GM19043 (cell line): ENCODE measurements at regions not wholly inside any gene's neighbourhood (a gene's known extent, or its start where the extent isn't known, plus 50 kb on each side); places are given as distances from the start of the nearest gene placed in this dataset.

ENCODE experiments used
- ATAC-seq: cut with Tn5 transposase; IDR thresholded peaks from one replicate; pipeline ENCODE4 v1.9.1; 2021; ENCODE audit warnings: low read depth; ENCODE audit not compliant: unreplicated experiment

- ATAC-seq: no peak
These were observed 100.5 kb downstream of the AASDH start for GRCh38 chr4:56286763-56287162.

GRCh38 chr4:56283375-56283774 lies 103.9 kb downstream of the AASDH start:
- ATAC-seq: no peak

DNA sequence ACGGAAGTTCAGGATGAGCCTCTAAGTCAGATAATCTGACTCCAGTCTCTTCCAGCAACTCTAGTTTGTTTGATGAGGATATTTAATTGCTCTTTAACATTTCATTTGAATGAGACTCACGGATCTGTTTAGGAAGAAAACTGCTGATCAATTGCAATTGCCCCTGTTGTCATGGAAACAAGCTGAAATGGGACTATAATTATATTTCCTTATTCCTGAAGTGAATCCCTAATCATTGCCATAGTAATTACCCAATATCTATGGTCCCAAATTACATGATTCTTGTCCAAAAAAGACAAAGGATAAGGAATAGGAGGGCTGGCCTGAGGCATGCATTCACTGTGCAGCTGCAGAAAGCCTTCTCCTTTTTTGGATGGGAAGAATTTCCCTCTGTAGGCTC lies 105.3 kb downstream of the AASDH start:
- no peak for ATAC-seq

DNA sequence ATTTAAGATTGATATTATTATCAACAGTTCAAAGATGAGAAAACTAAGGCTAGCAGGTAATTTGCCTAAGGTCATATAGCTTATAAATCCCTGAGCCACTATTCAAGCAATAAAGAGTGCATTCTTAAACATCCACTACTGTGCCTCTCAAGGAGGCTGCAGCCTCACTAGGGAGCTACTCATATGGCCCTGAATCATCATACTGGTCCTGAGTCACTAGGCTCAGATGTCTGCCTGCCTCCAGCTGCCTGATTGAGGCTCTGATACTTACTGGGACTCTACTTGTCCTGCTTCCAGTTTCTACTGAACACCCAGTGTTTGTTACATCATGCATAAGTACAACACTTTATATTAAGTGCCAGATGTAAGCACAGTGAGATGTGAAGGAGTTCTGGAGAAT lies 110.7 kb downstream of the AASDH start:
- ATAC-seq: no peak

GRCh38 chr4:56273391-56273790 lies 113.9 kb downstream of the AASDH start:
- ATAC-seq: no peak

GRCh38 chr4:56272927-56273326 lies 114.4 kb downstream of the AASDH start:
- ATAC-seq: no peak

DNA sequence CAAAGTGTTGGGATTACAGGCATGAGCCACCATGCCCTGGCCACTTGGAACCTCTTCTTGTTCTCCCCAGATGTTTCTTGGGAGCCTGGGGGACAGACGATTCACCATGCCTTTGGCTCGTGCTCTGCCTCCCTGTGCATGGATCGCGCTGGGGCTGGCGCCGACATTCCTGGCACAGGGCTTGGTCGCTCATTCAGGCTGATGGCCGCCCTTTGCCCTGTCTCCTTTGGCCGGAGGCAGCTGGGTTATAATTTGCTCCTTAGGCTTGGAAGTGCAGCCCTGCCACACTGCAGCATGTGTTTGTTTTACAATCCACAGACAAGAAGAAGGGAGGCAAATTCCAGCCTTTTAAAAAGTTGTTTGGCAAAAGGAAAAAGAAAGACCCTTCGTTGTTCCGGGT lies 115.3 kb downstream of the AASDH start:
- no peak for ATAC-seq

DNA sequence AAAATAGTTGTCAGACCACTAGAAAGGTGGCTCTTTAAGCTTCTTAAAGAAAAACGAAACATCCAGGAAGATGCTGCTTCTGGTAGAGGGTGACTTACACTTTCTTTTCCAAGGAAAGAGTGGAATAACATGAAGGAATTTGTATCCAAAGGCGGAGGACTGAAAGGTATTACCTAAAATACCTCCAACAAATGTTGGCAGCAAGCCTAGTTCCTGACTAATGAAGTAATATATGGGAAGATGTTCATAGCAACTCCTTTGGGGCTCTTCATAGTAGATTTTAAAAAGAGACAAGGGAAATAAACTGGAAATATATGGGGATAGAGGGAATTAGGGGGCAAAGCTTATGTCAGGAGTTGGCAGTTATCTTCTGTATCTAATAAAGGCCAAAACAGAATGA lies 116.2 kb downstream of the AASDH start:
- ATAC-seq: no peak

DNA sequence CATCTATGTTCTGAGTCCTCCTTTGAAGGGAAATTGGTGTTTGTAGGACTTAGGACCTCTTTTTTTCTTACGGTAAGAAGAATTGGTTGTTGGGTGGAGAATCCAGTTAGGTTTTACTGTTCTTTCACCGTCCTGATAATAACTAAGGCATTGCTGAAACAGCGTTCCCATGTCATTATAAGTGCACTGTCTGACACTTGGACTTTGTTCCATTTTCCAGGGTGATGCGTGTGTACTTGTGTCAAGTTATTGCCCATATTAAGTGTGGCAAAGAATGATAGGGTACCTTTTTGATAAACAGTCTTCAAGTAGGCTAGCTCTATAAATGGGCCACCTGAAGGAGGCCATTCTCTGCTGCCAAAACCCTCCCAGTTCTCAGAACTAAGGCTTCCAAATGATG lies 119.7 kb downstream of the AASDH start:
- ATAC-seq: no peak

DNA sequence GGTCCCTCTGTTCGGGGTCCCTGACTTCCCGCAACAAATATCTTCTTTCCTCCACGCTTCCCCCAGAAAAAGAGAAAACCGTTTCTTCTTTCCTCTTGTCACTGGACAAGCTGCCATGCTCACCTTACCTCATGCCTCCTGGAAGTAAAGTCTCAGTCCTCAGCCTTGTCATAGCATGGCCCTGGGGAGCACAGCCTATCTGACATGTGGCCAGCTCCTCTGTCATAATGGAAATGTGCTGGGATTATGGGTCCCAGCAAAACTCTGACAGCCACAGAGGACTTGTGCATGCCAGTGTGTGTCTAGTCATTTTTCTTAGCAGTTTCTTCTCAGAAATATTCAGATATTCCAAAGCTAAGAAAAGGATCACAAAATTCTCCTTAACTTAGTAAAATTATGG lies 122.4 kb downstream of the AASDH start:
- no peak for ATAC-seq

- ATAC-seq: no peak
These were observed 126.3 kb downstream of the AASDH start for GRCh38 chr4:56261027-56261426.

- no peak for ATAC-seq
These were observed 127.0 kb downstream of the AASDH start for GRCh38 chr4:56260320-56260719.

DNA sequence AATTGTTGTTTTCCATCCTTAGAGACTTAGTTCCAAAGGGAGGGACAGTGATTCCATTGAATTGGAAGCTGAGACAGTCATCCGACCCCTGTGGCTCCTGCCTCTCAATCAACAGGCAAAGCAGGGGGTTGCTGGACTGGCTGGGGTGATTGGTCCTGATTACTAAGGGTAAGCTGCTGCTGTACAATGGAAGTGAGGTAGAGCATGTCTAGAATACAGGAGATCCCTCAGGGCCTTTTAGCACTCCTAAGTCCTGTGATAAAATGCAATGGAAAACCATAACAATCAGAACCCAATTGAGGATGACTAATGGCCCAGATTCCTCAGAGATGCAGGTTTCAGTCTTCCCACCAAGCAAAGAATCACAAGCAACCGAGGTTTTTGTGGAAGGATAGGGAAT lies 127.6 kb downstream of the AASDH start:
- ATAC-seq: no peak

DNA sequence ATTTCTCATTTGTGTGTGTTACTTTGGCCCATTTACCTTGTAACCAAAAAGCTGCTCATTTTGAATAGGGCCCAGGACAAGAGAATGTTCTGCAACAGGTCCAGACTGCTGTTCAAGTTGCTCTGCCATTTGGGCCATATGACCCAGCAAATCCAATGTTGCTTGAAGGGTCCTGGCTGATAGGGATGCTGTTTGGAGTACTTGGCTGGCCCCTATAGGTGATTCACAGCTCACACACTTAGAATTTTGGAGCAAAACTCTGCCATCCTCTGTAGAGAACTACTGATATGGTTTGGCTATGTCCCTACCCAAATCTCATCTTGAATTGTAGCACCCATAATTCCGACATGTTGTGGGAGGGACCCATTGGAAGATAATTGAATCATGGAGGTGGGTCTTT lies 131.5 kb downstream of the AASDH start:
- no peak for ATAC-seq

- ATAC-seq: no peak
These were observed 133.5 kb downstream of the AASDH start for GRCh38 chr4:56253666-56254305.

DNA sequence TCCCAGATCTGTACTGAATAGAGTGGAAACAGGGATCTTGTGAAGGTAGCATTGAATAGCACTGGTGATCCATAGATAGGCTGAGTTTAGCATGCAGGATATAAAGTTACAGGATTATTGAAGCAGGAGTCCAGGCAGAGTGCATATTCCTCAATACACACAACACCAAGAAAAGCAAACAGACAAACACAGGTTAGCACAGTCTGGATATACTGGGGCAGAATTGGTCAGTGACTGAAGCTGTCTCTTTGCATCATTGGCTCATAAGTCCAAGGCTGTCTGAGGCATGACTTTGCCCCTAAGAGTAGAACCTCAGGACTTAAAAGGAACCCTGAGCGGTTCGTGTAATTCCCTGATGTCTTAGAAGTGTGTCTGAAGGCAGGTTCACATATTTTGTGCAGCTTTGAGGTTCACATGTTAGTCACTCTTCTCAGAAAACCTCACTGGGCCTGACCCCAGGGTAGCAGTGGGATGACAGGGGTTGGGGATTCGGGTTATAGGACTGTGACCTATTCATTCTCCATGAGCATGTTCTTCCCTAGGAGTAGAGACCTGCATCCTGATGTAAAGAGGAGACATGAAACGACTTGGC lies 134.6 kb downstream of the AASDH start:
- no peak for ATAC-seq

DNA sequence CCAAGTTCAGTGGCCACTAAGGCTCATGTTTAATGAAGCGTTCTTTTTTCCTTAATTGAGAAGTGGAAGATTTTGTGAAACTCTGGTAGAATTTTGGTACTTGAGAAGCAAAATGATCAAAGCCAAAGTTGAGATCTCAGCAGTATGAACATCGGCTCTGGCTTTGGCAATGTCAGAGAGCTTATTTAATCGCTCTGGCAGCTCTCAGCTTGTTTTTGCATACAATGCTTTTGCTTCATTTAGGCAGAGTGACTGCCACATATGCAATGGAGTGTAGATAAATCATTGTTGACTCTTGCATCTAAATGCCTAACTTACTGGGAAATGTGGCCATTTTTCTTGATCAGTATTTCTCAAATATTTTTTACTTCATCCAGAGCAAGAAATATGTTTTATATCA lies 135.7 kb downstream of the AASDH start:
- no peak for ATAC-seq

DNA sequence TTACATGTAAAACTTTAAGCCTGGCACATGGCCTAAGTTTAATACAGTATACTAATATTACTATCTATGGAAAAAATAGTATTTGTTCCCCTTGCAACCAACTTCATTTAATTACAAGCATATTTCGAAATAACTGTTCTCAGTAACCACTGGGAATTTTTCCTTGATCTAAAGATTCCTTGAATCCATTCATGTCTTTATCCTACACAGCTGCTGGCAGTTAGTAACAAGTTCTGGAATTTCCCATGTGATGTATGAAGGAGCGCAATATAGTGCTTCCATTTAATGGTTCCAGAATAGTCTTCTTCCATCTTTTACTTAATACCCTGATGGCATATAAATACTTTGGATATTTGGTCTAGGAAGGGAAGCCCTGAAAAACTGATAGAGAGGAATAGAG lies 136.5 kb downstream of the AASDH start:
- no peak for ATAC-seq

DNA sequence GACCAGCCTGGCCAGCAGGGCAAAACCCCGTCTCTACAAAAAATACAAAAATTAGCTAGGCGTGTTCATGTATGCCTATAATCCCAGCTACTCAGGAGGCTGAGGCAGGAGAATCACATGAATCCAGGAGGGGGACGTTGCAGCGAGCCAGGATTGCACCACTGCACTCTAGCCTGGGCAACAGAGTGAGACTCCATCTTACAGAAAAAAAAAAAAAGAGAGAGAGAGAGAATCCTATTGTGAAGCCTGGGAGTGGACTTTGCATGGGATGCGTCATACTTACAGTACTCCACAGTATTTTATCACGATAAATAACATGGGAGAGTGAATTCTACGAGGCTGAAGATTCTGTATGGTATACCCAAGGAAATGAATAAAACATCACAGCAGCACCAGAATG lies 139.6 kb downstream of the AASDH start:
- ATAC-seq: no peak

DNA sequence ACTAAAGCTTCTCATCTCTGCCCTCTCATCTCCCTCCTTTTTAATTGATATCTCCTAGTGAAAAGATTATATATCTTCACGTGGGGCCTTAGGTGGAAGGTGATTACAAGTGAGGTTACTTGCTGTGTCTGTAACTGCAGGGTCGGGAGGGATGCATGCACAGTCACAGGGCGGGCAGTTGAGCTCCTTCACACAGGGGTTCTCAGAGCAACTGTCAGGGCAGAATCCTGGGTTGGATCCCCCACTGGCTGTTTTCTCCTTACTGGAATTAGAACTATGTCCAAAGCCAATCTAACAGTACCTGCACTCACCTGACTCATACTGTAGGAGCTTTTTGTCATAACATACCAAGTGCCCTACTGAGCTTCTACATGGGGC lies 141.1 kb downstream of the AASDH start:
- no peak for ATAC-seq

- ATAC-seq: no peak
These were observed 141.6 kb downstream of the AASDH start for GRCh38 chr4:56245547-56246232.

- ATAC-seq: no peak
These were observed 142.6 kb downstream of the AASDH start for GRCh38 chr4:56244681-56245080.
